H1 (cell line): ENCODE measurements at regions not wholly inside any gene's neighbourhood (a gene's known extent, or its start where the extent isn't known, plus 50 kb on each side); places are given as distances from the start of the nearest gene placed in this dataset.

Experiments used
- ATF3 ChIP-seq: IDR thresholded peaks from 2 replicates; pipeline ENCODE4 v1.6.1; 2011; ENCODE audit warnings: low read depth, mild to moderate bottlenecking, low read length; ENCODE audit not compliant: insufficient read depth
- BCL11A ChIP-seq, 2 experiments: IDR thresholded peaks; one replicate each; pipeline ENCODE4 v1.6.1; 2011; ENCODE audit warnings: low read depth in 2 of 2, low read length in 2 of 2, mild to moderate bottlenecking in 2 of 2
- EGR1 ChIP-seq: IDR thresholded peaks from 2 replicates; pipeline ENCODE4 v1.6.1; 2011; ENCODE audit warnings: low read depth, low read length, borderline replicate concordance
- EP300 ChIP-seq, 2 experiments: IDR thresholded peaks; 1 replicate in 1 of 2; 2 replicates in 1 of 2; pipeline ENCODE4 v1.6.1; 2011 to 2012; ENCODE audit warnings: low read depth in 2 of 2, low read length in 2 of 2, mild to moderate bottlenecking in 2 of 2, borderline replicate concordance in 1 of 2, inconsistent platforms in 1 of 2, moderate library complexity in 1 of 2
- HDAC6 ChIP-seq: IDR thresholded peaks from one replicate; pipeline ENCODE4 v1.7.1; 2012; ENCODE audit warnings: low read depth, mild to moderate bottlenecking, inconsistent platforms, low read length, moderate library complexity
- KDM5A ChIP-seq: fragments of 200-600 bp; IDR thresholded peaks from 2 replicates; pipeline ENCODE4 v1.7.1; 2012; ENCODE audit warnings: mild to moderate bottlenecking, low read length, inconsistent platforms, mixed read lengths
- PHF8 ChIP-seq: fragments of 200-600 bp; sonication (generic); conservative IDR thresholded peaks from 2 replicates; pipeline ENCODE4 v1.7.1; 2012; ENCODE audit warnings: low read depth, mild to moderate bottlenecking, inconsistent platforms, low read length, moderate library complexity
- POLR2A ChIP-seq, 2 experiments: IDR thresholded peaks; 1 replicate in 1 of 2; 2 replicates in 1 of 2; pipeline ENCODE4 v1.6.1; 2011; ENCODE audit warnings: low read depth in 2 of 2, low read length in 2 of 2, mild to moderate bottlenecking in 2 of 2; ENCODE audit errors: control extremely low read depth in 1 of 2
- POLR2AphosphoS5 ChIP-seq: IDR thresholded peaks from 2 replicates; pipeline ENCODE4 v1.6.1; 2011; ENCODE audit warnings: low read depth, low read length
- USF2 ChIP-seq: IDR thresholded peaks from 2 replicates; pipeline ENCODE4 v1.6.1; 2011; ENCODE audit warnings: low read length, improper control_type of control experiment
- YY1 ChIP-seq: IDR thresholded peaks from 2 replicates; pipeline ENCODE4 v1.6.1; 2011; ENCODE audit warnings: low read depth, mild to moderate bottlenecking, low read length
- TF ChIP-seq, protein P1 (sequence below), 3 experiments: IDR thresholded peaks; 1 replicate in 2 of 3; 2 replicates in 1 of 3; pipeline versions ENCODE4 v1.5.1 to v1.6.1; 2011; ENCODE audit warnings: low read length in 3 of 3, mild to moderate bottlenecking in 3 of 3, inconsistent platforms in 2 of 3, low read depth in 1 of 3, moderate library complexity in 1 of 3; ENCODE audit not compliant: insufficient read depth in 1 of 3; ENCODE audit errors: control extremely low read depth in 1 of 3
- TF ChIP-seq, protein P2 (sequence below): IDR thresholded peaks from 2 replicates; pipeline ENCODE4 v1.6.1; 2012; ENCODE audit warnings: low read length, inconsistent platforms

GRCh38 chr12:70040141-70040540, 203.1 kb upstream of the CNOT2 start:
- no peak for TF ChIP-seq HDAC6
- no peak for TF ChIP-seq ATF3
- TF ChIP-seq POLR2A (IDR thresholded peaks at IDR 0.05; ENCODE audit: control extremely low read depth in 1 of 2, low read depth in 2 of 2, low read length in 2 of 2): no peak
- TF ChIP-seq POLR2AphosphoS5: no peak
- no peak for TF ChIP-seq EGR1
- TF ChIP-seq, protein P1, sequence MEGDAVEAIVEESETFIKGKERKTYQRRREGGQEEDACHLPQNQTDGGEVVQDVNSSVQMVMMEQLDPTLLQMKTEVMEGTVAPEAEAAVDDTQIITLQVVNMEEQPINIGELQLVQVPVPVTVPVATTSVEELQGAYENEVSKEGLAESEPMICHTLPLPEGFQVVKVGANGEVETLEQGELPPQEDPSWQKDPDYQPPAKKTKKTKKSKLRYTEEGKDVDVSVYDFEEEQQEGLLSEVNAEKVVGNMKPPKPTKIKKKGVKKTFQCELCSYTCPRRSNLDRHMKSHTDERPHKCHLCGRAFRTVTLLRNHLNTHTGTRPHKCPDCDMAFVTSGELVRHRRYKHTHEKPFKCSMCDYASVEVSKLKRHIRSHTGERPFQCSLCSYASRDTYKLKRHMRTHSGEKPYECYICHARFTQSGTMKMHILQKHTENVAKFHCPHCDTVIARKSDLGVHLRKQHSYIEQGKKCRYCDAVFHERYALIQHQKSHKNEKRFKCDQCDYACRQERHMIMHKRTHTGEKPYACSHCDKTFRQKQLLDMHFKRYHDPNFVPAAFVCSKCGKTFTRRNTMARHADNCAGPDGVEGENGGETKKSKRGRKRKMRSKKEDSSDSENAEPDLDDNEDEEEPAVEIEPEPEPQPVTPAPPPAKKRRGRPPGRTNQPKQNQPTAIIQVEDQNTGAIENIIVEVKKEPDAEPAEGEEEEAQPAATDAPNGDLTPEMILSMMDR (IDR thresholded peaks at IDR 0.05; ENCODE audit: control extremely low read depth in 1 of 3, insufficient read depth in 1 of 3, low read depth in 1 of 3, low read length in 3 of 3): no peak
- TF ChIP-seq, protein P2, sequence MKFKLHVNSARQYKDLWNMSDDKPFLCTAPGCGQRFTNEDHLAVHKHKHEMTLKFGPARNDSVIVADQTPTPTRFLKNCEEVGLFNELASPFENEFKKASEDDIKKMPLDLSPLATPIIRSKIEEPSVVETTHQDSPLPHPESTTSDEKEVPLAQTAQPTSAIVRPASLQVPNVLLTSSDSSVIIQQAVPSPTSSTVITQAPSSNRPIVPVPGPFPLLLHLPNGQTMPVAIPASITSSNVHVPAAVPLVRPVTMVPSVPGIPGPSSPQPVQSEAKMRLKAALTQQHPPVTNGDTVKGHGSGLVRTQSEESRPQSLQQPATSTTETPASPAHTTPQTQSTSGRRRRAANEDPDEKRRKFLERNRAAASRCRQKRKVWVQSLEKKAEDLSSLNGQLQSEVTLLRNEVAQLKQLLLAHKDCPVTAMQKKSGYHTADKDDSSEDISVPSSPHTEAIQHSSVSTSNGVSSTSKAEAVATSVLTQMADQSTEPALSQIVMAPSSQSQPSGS: no peak
- TF ChIP-seq KDM5A: no peak
- TF ChIP-seq PHF8: no peak
- no peak for TF ChIP-seq YY1
- TF ChIP-seq BCL11A (IDR thresholded peaks at IDR 0.05; ENCODE audit: low read depth in 2 of 2, low read length in 2 of 2): no peak
- TF ChIP-seq EP300 (IDR thresholded peaks at IDR 0.05; ENCODE audit: borderline replicate concordance in 1 of 2, low read depth in 2 of 2, low read length in 2 of 2): no peak
- no peak for TF ChIP-seq USF2
